ENCODE measurements at regions not wholly inside any gene's neighbourhood (a gene's known extent, or its start where the extent isn't known, plus 50 kb on each side); places are given as distances from the start of the nearest gene placed in this dataset.

DNA sequence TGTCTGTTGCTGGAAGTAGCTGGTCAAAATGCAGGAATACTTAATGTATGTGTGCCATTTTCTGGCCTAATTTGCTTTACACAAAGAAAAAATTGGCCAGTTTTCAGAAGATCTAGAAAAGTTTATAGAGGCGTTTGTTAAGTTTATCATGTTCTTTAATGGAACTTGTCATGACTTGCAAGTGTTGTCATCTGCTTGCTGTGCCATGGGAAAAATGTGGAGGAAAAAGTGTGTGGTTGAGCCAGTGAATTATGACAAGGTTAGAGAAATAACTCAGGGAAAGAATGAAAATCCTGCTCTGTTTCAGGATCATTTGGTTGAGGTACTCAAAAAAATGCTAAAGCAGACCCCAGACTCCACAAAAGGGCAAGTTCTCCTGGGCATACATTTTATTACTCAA, 301.6 kb upstream of the CDH2 start:
- Histone ChIP-seq H3K27ac (no peak overlapping the region), H3K4me2 (no peak overlapping the region), H3K4me1 (no peaks in the 10 kb centered on the region), H3K9me3 (no peaks in the 10 kb centered on the region), H3K4me3 (no peak overlapping the region)
- FAIRE-seq (no peak), ATAC-seq (no peak), DNase-seq (ENCODE audit: low read depth in 1 of 2, low spot score in 1 of 2) (no peak)
- ChIA-PET CTCF (no interaction called here), POLR2A (no interaction called here)
- TF ChIP-seq RCOR1 (IDR thresholded peaks at IDR 0.05; ENCODE audit: low read depth, low read length): no peak
- TF ChIP-seq KDM1A (IDR thresholded peaks at IDR 0.05; ENCODE audit: low read depth): no peak
- no peak for TF ChIP-seq HOXB13 (CRISPR knock-in tag; IDR thresholded peaks at IDR 0.05; ENCODE audit: low read depth)
- no peak for TF ChIP-seq RARB (CRISPR knock-in tag; IDR thresholded peaks at IDR 0.05)
- TF ChIP-seq, protein P1, sequence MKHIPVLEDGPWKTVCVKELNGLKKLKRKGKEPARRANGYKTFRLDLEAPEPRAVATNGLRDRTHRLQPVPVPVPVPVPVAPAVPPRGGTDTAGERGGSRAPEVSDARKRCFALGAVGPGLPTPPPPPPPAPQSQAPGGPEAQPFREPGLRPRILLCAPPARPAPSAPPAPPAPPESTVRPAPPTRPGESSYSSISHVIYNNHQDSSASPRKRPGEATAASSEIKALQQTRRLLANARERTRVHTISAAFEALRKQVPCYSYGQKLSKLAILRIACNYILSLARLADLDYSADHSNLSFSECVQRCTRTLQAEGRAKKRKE (CRISPR knock-in tag; IDR thresholded peaks at IDR 0.05; ENCODE audit: low read depth): no peak
- TF ChIP-seq SREBF2 (IDR thresholded peaks at IDR 0.05): no peak
- TF ChIP-seq, protein P2, sequence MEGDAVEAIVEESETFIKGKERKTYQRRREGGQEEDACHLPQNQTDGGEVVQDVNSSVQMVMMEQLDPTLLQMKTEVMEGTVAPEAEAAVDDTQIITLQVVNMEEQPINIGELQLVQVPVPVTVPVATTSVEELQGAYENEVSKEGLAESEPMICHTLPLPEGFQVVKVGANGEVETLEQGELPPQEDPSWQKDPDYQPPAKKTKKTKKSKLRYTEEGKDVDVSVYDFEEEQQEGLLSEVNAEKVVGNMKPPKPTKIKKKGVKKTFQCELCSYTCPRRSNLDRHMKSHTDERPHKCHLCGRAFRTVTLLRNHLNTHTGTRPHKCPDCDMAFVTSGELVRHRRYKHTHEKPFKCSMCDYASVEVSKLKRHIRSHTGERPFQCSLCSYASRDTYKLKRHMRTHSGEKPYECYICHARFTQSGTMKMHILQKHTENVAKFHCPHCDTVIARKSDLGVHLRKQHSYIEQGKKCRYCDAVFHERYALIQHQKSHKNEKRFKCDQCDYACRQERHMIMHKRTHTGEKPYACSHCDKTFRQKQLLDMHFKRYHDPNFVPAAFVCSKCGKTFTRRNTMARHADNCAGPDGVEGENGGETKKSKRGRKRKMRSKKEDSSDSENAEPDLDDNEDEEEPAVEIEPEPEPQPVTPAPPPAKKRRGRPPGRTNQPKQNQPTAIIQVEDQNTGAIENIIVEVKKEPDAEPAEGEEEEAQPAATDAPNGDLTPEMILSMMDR (IDR thresholded peaks at IDR 0.05): no peak
- no peak for TF ChIP-seq MAZ (IDR thresholded peaks at IDR 0.05; ENCODE audit: borderline replicate concordance, low read depth, low read length)
- TF ChIP-seq, protein P3, sequence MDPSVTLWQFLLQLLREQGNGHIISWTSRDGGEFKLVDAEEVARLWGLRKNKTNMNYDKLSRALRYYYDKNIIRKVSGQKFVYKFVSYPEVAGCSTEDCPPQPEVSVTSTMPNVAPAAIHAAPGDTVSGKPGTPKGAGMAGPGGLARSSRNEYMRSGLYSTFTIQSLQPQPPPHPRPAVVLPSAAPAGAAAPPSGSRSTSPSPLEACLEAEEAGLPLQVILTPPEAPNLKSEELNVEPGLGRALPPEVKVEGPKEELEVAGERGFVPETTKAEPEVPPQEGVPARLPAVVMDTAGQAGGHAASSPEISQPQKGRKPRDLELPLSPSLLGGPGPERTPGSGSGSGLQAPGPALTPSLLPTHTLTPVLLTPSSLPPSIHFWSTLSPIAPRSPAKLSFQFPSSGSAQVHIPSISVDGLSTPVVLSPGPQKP (IDR thresholded peaks at IDR 0.05; ENCODE audit: low read depth, low read length): no peak
- no peak for TF ChIP-seq GATA3 (IDR thresholded peaks at IDR 0.05; ENCODE audit: borderline replicate concordance)
- no peak for TF ChIP-seq ZC3H11A (IDR thresholded peaks at IDR 0.05)
- TF ChIP-seq NFE2L2 (conservative IDR thresholded peaks at IDR 0.05; ENCODE audit: low read length): no peak
- no peak for TF ChIP-seq RFX5 (IDR thresholded peaks at IDR 0.05)
- TF ChIP-seq, protein P4, sequence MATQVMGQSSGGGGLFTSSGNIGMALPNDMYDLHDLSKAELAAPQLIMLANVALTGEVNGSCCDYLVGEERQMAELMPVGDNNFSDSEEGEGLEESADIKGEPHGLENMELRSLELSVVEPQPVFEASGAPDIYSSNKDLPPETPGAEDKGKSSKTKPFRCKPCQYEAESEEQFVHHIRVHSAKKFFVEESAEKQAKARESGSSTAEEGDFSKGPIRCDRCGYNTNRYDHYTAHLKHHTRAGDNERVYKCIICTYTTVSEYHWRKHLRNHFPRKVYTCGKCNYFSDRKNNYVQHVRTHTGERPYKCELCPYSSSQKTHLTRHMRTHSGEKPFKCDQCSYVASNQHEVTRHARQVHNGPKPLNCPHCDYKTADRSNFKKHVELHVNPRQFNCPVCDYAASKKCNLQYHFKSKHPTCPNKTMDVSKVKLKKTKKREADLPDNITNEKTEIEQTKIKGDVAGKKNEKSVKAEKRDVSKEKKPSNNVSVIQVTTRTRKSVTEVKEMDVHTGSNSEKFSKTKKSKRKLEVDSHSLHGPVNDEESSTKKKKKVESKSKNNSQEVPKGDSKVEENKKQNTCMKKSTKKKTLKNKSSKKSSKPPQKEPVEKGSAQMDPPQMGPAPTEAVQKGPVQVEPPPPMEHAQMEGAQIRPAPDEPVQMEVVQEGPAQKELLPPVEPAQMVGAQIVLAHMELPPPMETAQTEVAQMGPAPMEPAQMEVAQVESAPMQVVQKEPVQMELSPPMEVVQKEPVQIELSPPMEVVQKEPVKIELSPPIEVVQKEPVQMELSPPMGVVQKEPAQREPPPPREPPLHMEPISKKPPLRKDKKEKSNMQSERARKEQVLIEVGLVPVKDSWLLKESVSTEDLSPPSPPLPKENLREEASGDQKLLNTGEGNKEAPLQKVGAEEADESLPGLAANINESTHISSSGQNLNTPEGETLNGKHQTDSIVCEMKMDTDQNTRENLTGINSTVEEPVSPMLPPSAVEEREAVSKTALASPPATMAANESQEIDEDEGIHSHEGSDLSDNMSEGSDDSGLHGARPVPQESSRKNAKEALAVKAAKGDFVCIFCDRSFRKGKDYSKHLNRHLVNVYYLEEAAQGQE (IDR thresholded peaks at IDR 0.05): no peak
- TF ChIP-seq POLR2AphosphoS2 (conservative IDR thresholded peaks at IDR 0.05; ENCODE audit: low read length): no peak
- TF ChIP-seq CBX8 (IDR thresholded peaks at IDR 0.05): no peak
- no peak for TF ChIP-seq NPAS2 (CRISPR knock-in tag; IDR thresholded peaks at IDR 0.05; ENCODE audit: borderline replicate concordance)
- 38% methylated on average over 1 of the region's 1 CpG for WGBS (ENCODE audit: missing lambda C conversion rate)

DNA sequence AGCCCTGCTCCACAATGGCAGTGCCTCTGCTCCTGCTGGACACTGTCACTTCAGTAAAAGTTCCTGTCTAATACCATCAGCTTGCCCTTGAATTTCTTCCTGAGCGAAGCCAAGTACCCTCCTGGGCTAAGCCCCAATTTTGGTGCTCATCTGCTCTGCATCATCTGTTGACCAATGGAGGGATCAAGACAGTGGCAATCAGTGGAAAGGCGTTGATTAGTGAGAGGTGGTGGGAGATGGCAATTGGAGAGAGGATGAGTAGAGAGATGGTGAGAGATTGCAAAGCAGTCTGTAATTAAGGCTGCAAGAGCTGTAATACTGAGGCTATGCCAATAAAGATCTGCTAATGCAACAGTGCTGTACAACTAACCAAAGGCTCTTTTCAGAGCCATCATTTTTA, 299.4 kb upstream of the CDH2 start:
- DNase-seq (ENCODE audit: low read depth in 1 of 2, low spot score in 1 of 2) (no peak), FAIRE-seq (no peak), ATAC-seq (no peak)
- Histone ChIP-seq H3K27ac (no peak overlapping the region), H3K4me2 (no peak overlapping the region), H3K4me1 (no peaks in the 10 kb centered on the region), H3K9me3 (no peaks in the 10 kb centered on the region), H3K4me3 (no peak overlapping the region)
- CTCF ChIA-PET: no interaction called here
- WGBS (ENCODE audit: missing lambda C conversion rate): 31% methylated on average over 2 of the region's 2 CpGs
- POLR2A ChIA-PET: no interaction called here
- TF ChIP-seq HOXB5 (CRISPR knock-in tag; IDR thresholded peaks at IDR 0.05) (no peak), ESRRA (IDR thresholded peaks at IDR 0.05; ENCODE audit: borderline replicate concordance, low read length) (no peak)
